ENCODE measurements at regions not wholly inside any gene's neighbourhood (a gene's known extent, or its start where the extent isn't known, plus 50 kb on each side); places are given as distances from the start of the nearest gene placed in this dataset.
"Not testable (repeated sequence)": the region's sequence is repeated elsewhere in the genome, so short reads cannot be mapped to it uniquely, and the experiment has no call there.

GRCh38 chr15:66634540-66634939 is 67.5 kb upstream of the SMAD6 start:
- no peak overlapping the region for H3K27ac ChIP-seq
- DNase-seq (ENCODE audit: low read depth, low spot score): no peak

DNA sequence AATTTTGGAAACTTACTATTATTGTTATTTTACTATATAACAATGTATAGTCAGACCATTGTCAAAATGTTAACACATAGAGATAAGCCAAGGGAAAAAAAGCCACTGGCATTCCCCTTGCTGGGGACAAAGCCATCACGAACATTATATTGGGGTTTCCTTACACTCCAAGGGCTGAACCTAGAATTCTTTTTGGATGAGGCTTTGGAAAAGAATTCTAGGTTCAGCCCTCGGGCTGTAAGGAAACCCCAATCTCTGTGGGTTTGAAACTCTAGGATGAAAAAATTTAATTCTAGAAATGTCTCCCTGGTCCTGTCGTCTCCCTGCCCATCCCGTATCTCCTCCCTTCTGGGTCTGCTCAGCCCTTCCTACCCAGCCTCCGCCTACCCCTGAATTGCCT is 67.0 kb upstream of the SMAD6 start:
- DNase-seq (ENCODE audit: low read depth, low spot score): no peak

GRCh38 chr15:66635817-66636216 is 66.2 kb upstream of the SMAD6 start:
- no peak for DNase-seq (ENCODE audit: low read depth, low spot score)

More for the DNA sequence above, 67.0 kb upstream of the SMAD6 start:
- no peak overlapping the region for H3K27ac ChIP-seq

GRCh38 chr15:66637044-66637443 is 65.0 kb upstream of the SMAD6 start:
- H3K27ac ChIP-seq; DNase-seq (ENCODE audit: low read depth, low spot score): not testable (repeated sequence)

More at GRCh38 chr15:66635817-66636216, 66.2 kb upstream of the SMAD6 start:
- no peak overlapping the region for H3K27ac ChIP-seq

DNA sequence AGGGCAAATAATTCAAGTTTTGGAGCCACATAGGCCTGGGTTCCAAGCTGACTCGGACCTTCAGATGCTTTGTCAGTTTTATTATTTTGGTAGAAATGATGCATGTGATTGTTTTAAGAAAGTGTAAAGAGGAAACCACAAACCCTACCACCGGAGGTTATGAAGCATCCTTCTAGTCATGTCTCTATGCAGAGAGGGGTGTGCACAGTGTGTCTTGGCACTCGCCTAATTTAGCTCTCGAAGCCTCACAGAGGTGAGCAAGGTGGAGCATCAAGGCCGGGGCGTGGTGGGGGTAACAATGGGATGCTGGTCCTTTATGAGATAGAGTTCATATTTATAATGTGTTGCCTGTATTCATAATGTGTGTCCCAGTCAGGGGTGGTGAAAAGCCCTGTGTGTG is 63.7 kb upstream of the SMAD6 start:
- no peak overlapping the region for H3K27ac ChIP-seq
- no peak for DNase-seq (ENCODE audit: low read depth, low spot score)

GRCh38 chr15:66641485-66642315 is 60.3 kb upstream of the SMAD6 start:
- H3K27ac ChIP-seq: no peak overlapping the region
- DNase-seq (ENCODE audit: low read depth, low spot score): no peak

DNA sequence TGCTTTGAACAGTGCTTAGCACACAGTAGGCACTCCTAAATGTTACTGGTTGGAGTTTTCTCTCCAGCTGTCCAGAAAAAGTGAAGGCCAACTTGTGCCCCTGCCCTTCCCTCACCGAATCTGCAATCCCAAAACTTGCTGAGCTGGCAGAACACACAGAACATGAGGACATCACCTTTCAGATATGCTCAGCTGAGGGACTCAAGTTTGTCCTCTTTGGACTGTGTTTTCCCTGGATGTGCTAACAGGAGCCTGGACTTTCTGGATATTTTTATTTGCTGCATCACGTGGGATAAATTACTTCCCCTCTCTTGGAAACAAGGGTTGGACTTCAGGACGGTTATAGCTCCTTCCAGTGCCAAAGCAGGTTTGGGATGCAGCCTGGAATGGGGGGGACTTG is 59.5 kb upstream of the SMAD6 start:
- no peak overlapping the region for H3K27ac ChIP-seq
- no peak for DNase-seq (ENCODE audit: low read depth, low spot score)

DNA sequence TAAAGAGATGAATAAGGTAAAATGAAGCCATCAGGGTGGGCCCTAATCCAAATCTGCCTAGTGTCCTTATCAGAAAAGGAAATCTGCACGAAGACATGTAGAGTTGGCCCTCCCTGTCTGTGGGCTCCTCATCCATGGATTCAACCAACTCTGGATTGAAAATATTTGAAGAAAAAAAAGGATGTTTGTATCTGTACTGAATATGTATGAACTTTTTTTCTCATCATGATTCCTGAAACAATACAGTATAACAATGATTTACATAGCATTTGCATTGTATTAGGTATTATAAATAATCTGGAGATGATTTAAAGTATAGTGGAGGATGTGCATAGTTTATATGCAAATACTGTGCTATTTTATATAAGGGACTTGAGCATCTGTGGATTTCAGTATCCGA is 59.0 kb upstream of the SMAD6 start:
- H3K27ac ChIP-seq: no peak overlapping the region
- DNase-seq (ENCODE audit: low read depth, low spot score): no peak

DNA sequence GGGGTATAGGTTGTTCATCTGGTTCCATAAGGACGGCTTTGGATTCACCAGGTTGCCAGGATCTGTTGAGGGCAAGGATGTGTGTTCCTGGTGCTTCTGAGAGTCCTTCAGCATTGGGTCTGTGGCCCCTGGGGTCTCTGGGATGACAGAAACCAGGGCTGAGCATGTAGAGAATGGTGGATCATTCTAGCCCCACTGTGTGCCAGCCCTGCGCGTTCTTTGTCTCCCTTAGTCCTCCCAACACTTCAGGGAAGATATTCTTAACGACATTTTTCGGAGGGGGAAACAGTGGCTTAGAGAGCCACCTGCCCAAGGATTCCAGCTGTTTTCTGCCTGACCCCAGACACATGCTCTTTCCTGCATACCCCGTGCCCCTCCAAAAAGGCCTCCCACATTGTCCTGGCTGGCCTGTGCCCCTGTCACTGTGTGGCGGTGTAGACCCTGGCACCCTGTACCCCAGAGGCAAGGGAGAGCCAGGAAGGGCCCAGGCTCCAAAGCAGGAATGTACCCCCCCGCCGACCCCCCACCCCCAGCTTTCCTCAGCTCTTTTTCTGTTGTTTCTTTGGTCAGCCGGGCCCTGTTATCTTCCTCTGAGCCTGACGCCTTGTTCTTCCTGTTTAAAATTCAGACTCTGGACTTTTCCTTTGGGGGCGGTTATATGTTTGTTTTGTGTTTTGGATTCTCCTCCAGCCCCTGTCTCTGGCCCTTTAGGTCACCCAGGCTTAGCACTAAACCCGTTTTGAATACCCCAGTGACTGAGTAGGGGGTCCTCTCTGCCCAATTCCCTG is 57.8 kb upstream of the SMAD6 start:
- no peak for DNase-seq (ENCODE audit: low read depth, low spot score)
- H3K27ac ChIP-seq: no peak overlapping the region

DNA sequence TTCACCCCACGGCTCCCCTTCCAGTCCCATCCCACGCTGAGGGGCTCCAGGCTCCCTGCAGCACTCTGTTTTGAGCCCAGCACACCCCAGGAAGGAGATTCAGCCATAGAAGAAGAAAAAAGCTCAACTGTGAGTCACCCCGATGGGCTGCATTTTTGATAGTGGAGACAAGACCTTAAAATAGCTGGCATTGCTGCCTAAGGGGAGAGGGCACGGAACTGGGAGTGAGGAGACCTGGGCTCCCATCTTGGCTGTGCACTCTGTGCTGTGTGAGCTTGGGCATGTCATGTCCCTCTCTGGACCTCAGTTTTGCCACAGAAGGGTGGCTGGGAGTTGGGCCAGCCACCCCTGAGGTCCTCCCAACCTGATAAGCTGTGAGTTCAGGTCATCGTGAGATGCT is 57.2 kb upstream of the SMAD6 start:
- H3K27ac ChIP-seq: no peak overlapping the region
- DNase-seq (ENCODE audit: low read depth, low spot score): no peak

GRCh38 chr15:66646308-66646707 is 55.7 kb upstream of the SMAD6 start:
- no peak overlapping the region for H3K27ac ChIP-seq
- DNase-seq (ENCODE audit: low read depth, low spot score): no peak

- no peak for DNase-seq (ENCODE audit: low read depth, low spot score)
- no peak overlapping the region for H3K27ac ChIP-seq
Measured at GRCh38 chr15:66646799-66647198, 55.2 kb upstream of the SMAD6 start.

DNA sequence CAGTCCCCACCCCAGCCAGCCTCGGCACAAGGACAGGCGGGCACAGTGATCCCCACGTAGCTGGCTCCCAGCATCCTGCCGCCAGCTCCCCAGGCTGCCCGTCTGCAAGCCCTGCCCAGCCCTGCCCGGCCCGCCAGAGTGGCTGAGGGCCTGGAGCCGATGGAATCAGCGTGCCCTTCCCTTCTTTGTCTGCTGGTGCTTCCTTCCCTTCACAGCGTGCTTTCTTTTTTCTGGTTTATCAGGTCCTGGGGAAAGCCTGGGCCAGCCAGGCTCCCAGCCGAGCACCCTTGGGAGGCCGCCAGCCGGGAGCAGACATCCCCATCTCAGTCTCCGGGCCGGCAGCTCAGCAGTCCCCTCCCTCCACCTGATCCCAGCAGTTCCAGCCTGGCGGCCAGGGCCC is 54.7 kb upstream of the SMAD6 start:
- no peak overlapping the region for H3K27ac ChIP-seq
- no peak for DNase-seq (ENCODE audit: low read depth, low spot score)

GRCh38 chr15:66648588-66648987 is 53.4 kb upstream of the SMAD6 start:
- no peak for DNase-seq (ENCODE audit: low read depth, low spot score)
- no peak overlapping the region for H3K27ac ChIP-seq

GRCh38 chr15:66649235-66649984 is 52.6 kb upstream of the SMAD6 start:
- no peak for DNase-seq (ENCODE audit: low read depth, low spot score)
- H3K27ac ChIP-seq: no peak overlapping the region

DNA sequence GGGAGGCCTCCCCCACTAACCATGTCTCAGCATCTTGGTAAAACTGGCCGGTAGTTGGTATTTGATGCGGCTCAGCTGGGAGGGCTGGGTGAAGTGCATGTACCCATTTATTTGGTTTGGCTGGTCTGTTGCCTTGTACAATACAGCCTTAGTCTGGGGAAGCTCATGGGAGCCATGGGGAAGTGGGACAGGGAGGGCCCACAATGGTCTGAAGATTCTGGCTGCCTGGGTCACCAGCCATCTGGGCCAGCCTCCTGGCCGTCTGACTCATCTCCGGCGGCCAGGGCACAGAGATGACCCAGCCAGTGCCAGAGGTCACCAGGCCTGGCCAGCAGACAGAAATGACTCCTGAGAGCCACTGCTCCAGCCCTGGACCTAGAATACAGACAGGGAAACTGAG is 51.6 kb upstream of the SMAD6 start:
- DNase-seq (ENCODE audit: low read depth, low spot score): no peak

GRCh38 chr15:66651198-66651597 is 50.8 kb upstream of the SMAD6 start:
- no peak overlapping the region for H3K27ac ChIP-seq
- DNase-seq (ENCODE audit: low read depth, low spot score): no peak

More for the DNA sequence above, 51.6 kb upstream of the SMAD6 start:
- H3K27ac ChIP-seq: no peak overlapping the region

GRCh38 chr15:66651913-66652642 is 50.0 kb upstream of the SMAD6 start:
- no peak overlapping the region for H3K27ac ChIP-seq
- DNase-seq (ENCODE audit: low read depth, low spot score): no peak
